ENCODE measurements at regions not wholly inside any gene's neighbourhood (a gene's known extent, or its start where the extent isn't known, plus 50 kb on each side); places are given as distances from the start of the nearest gene placed in this dataset.

DNA sequence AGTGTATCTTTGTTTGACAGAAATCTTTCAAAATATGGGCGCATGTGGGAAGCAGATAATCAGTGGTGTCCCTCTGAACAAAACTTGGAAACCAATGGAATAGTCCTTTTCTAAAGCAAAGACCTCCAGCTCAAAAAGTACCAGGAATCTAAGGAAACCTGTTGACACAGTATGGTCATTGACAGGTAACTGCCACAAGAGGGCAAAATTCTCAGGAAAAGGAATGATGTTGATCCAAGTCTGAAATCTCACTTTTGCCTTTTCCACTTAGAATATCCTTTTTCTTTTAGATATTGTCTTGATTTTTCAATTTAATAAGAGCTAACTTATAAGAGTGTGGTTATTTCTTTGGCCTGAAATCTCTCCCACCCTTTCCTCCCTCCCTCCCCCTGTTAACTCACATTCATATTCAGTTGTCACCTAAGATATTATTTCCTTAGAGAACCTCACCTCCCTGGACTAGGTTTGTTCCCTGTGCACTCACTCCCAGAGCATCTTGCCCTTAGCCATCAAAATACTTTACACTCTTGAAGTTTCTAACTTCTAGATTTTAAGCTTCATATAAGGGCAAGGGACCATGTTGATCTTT, 59.0 kb upstream of the BARX1 start:
- H3K27me3 ChIP-seq = no peaks in the 10 kb centered on the region
- ATAC-seq = peak; percentile 56
- peaks cover 13% of the 10 kb centered on the region for H3K4me1 ChIP-seq
- intact Hi-C loops (cut with DNase I) = no loop called here
- no peaks in the 10 kb centered on the region for H3K36me3 ChIP-seq
- no peak overlapping the region for H3K27ac ChIP-seq
- DNase-seq = no peak
- H3K9me3 ChIP-seq = no peaks in the 10 kb centered on the region
- TF ChIP-seq, protein P1, sequence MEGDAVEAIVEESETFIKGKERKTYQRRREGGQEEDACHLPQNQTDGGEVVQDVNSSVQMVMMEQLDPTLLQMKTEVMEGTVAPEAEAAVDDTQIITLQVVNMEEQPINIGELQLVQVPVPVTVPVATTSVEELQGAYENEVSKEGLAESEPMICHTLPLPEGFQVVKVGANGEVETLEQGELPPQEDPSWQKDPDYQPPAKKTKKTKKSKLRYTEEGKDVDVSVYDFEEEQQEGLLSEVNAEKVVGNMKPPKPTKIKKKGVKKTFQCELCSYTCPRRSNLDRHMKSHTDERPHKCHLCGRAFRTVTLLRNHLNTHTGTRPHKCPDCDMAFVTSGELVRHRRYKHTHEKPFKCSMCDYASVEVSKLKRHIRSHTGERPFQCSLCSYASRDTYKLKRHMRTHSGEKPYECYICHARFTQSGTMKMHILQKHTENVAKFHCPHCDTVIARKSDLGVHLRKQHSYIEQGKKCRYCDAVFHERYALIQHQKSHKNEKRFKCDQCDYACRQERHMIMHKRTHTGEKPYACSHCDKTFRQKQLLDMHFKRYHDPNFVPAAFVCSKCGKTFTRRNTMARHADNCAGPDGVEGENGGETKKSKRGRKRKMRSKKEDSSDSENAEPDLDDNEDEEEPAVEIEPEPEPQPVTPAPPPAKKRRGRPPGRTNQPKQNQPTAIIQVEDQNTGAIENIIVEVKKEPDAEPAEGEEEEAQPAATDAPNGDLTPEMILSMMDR (IDR thresholded peaks at IDR 0.05) = peak; percentile 62
- no peak overlapping the region for H3K4me3 ChIP-seq

DNA sequence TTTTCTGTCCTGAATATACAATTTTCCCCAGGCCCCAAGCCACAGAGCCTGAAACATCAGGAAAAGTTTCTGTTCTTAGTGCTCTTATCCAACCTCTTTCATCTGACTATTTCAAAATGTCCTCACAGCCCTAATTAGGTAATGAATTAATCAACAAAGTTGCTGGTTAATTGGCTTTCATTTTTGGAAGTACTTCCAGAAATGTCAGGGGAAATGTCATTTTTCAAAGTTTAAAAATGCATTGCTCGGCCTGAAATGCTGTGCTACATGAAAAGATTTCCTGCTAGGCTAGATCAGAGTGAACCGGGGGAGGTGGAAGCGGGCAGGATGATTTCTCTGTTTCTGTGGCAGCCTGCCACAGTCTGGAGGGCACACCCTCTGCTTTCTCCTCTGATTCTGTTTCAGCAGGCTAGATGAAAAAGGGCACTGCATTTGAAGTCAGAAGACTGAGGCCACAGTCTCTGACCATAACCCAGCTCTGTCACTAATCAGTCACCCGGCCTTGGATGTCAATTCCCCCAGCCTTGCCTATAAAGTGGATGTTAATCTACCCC, 55.9 kb upstream of the BARX1 start:
- H3K4me3 ChIP-seq = no peak overlapping the region
- intact Hi-C loops (cut with DNase I) = no loop called here
- H3K27ac ChIP-seq = peak overlapping the region; percentile 30
- ATAC-seq (peak; percentile 67), DNase-seq (no peak)
- H3K9me3 ChIP-seq = no peaks in the 10 kb centered on the region
- TF ChIP-seq, protein P1 (IDR thresholded peaks at IDR 0.05) = no peak
- H3K36me3 ChIP-seq = no peaks in the 10 kb centered on the region
- peaks cover 10% of the 10 kb centered on the region for H3K4me1 ChIP-seq
- no peaks in the 10 kb centered on the region for H3K27me3 ChIP-seq

DNA sequence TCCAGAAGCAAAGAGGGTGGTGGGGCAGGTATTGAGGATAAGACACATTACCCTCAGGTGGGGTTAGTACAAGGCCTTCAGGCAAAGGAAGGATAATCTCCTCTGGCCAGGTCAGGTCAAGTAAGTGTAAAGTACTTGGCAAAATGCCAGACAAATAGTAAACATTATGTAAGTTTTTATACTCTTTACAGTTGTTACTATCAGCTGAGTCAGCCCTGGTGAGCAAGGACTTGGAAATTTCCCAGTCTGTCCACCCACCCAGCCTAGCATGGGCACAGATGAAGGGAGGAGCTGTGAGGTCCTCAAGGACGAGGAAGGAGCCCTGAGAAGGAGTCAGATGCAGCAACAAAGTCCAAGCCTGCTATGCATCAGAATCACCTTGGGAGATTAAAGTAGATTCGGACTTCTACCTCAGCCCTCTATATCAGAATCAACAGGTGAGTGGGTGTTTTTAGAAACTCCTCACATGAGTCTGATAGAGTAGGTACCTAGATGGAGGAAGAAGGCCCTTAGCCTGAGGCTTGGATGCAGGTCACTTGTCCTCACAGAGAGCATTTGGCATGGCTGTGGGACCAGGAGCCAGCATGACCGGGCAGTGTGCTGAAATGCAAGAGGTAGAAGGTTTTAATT, 50.2 kb upstream of the BARX1 start:
- H3K36me3 ChIP-seq = no peaks in the 10 kb centered on the region
- no peaks in the 10 kb centered on the region for H3K27me3 ChIP-seq
- DNase-seq (no peak), ATAC-seq (no peak)
- H3K4me3 ChIP-seq = no peak overlapping the region
- TF ChIP-seq, protein P1 (IDR thresholded peaks at IDR 0.05) = no peak
- H3K27ac ChIP-seq = no peak overlapping the region
- no peaks in the 10 kb centered on the region for H3K9me3 ChIP-seq
- H3K4me1 ChIP-seq = no peaks in the 10 kb centered on the region
- intact Hi-C loops (cut with DNase I) = no loop called here

Data from upper lobe of right lung (tissue), 1 donor.